GM18519 (cell line): ENCODE measurements at regions not wholly inside any gene's neighbourhood (a gene's known extent, or its start where the extent isn't known, plus 50 kb on each side); places are given as distances from the start of the nearest gene placed in this dataset.
A peak's percentile ranks its signal among the peaks of the same experiment; 100 is the strongest.

Experiments used
- ATAC-seq: cut with Tn5 transposase; IDR thresholded peaks from one replicate; pipeline ENCODE4 v1.9.1; 2021; ENCODE audit warnings: mild to moderate bottlenecking, moderate library complexity; ENCODE audit not compliant: unreplicated experiment, low FRiP score

DNA sequence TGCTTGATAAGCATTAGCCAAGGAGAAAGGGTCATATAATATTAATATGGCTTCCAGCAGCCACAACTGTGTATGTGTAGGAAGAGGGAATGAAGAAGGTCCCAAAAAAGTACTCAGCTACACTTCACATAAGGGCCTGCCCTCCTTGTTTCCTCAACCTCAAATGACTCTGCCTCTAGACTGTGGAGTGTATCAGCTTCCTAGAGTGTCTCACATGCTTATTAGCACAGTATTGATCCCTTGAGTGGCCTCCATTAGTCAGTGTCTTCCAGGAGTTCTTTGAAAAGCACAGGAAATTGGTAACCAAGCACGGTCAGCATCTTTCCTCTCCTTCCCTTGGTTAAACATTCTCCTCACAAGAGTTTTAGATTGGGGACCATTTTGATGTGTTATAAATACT lies 190.4 kb upstream of the ATP10B start:
- ATAC-seq, result no peak

DNA sequence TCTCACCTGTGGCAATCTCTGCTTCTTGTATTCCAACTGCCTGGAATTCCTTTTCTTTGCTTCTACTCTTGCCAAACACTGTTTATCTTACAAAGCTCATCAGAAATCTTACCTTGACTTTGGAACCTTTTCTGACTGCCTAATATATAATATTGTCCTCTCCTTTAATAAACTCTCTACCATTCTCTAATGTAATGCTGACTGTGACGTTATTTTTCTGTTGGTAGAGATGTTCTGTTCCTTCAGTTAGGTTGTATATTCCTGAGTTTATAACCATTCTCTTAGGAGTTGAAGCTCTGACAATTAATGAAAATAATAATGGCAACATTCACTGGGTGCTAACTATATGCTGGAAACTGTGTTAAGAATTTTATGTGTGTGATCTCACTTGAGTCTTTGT lies 188.8 kb upstream of the ATP10B start:
- ATAC-seq, result no peak

DNA sequence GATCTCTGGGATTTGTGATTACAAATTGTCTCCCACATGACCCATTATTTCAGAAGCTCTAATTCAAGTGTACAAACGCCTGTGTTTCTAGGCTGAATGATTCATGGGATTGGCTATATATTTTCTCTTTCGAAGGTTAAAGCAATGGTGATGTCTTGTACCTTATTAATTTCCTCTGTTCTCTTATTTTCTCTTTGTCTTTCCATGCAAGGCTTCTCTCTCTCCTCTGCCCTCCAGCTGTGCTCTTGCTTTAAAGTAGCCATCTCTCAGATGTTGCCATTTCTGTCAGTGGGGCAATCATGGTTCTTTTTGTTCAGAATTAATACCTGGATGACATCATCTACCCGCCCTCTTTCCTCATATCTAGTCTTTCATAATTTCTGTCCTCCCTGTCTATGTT lies 184.3 kb upstream of the ATP10B start:
- no peak for ATAC-seq

DNA sequence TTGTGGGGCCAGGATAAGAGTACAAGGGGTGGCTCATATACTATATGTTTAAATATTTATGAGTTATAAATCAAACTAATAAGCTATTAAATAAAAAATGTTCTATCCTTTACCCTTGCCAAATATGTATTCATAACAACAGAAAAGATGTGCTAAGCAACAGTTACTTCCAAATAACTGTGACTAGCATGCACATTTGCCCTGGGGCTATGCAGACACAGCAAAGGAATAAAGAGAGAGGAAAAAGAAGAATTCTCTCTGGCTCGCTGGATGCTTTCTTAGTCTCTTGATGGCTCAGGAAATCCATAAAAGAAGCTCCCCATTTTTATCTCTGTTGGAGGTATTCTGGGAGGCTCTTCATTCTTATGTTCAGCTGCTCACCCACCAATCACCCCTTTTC lies 182.4 kb upstream of the ATP10B start:
- ATAC-seq, result no peak

DNA sequence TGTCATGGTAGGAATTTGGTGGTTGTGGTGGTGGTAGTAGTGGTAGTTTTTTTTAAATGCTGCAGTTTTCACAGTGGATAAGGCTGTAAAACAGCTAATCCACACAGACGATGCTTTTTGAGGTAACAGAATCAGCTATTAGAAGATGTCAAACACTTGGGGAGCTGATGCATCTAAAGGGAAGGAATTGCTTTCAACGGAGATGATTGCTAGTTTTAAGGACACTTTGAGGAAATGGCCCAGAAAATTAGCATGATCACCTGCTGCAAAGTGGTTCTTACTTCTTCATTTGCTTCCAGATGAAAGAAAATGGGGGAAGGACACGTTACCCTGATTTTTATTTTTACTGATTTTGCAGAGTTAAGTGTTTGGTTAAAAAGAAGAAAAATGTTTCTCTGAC lies 178.2 kb upstream of the ATP10B start:
- no peak for ATAC-seq

DNA sequence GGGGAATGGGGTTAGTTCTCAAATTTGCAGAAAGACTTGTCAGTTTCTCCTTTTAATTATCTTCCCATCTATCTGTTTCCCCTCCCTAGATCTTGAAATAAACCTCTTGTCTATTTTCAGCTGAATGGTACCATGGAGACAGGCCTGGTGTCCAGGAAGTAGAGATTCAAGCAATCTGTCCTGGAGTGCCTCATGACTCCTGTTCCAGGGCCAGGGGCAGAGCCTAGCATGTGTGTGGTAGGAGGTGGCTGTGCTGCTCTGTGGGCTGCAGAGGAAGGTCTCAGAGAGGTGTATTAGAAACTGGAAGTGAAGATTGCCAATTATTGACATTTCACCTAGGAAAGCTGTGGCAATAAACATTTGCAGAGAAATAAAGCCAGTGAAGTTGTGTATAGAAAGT lies 175.8 kb upstream of the ATP10B start:
- no peak for ATAC-seq

DNA sequence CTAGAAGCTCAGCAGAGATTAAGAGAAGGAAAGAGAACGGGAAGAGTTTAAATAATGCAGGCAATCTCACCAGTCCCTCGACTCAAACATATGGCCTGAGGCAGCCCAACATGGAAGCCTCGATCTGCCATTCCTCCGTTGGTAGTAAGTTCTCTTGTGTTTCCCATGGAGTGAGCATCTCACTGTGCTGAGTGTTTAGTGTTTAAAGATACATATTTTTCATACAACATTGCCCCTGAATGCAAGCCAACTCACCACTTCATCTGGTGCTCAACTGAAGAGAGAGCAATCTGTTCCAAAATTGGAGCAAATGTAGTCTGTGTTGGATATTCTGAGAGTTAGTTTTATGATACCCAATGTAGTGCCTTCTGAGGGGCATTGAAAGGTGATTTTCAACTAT lies 171.5 kb upstream of the ATP10B start:
- ATAC-seq, result no peak

DNA sequence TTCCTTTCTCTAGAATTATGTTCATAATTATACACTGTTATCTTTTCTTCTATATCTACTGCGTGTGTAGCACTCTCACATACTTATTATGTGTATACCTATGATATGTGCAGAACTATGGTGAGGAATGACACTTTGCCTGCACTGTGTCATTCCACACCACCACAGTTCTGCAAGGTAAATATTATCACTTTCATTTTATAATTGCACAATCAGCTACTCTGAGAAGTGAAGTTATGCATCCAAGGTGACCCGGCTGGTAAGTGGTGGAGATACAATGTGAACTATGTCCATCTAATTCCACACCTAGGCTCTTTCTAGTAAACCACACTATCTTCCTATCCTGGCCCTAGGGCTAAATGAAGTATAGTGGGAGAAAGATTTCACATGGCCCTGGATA lies 170.1 kb upstream of the ATP10B start:
- ATAC-seq, result no peak

DNA sequence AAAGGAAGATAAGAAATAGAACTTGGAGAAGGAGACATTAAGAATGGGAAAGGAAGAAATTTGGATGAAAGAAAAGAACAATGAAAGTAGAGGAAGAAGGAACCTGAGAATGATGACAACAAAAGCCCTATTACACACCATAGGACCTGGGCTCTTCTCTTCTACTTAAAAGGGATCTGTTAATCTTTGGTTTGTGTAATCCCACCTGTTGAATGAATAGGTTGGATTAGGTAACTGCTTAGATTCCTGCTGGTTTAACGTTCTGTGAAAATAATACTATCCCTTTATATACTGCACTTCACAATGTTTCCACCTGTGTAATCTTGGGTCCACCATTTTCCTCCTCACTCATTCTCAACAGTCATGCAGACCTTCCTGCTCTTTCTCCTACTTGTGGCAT lies 157.8 kb upstream of the ATP10B start:
- no peak for ATAC-seq

DNA sequence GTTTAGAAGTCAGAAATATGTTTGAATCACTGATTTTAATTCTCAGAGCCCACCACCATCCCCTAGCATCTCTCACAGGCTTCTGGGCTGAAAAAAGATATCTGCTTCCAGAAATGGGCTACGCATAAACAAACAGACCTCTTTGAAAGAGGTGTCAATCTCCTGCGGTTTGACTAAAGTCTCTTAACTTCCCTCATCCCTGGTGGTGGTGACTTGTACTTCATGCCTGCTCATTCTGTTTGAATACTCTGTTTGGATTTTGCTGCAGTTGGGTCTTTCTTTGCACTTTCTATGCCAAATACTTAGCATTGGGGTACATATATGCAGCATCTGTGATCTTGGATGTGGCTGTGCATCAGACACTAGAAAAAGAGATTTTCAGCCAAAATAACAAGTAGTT lies 157.2 kb upstream of the ATP10B start:
- no peak for ATAC-seq

DNA sequence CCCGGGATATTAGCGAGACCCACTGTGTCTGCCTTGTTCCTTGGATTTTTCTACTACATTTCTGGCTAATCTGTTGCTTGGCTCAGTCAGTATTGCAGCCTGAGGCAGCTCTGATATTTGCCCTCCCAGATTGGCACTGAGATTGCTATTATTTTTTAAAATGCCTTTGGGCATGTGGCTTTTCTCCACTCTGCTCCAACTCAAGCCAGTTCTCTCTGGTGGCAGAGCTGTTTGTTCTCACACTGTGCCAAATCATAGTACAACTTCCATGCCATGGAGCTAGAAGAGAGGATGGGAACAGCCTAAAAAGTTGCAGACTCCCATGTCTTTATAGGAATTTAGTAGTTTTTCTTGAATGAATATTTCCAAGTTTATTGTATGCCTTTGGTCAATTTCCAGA lies 155.9 kb upstream of the ATP10B start:
- ATAC-seq, result no peak

DNA sequence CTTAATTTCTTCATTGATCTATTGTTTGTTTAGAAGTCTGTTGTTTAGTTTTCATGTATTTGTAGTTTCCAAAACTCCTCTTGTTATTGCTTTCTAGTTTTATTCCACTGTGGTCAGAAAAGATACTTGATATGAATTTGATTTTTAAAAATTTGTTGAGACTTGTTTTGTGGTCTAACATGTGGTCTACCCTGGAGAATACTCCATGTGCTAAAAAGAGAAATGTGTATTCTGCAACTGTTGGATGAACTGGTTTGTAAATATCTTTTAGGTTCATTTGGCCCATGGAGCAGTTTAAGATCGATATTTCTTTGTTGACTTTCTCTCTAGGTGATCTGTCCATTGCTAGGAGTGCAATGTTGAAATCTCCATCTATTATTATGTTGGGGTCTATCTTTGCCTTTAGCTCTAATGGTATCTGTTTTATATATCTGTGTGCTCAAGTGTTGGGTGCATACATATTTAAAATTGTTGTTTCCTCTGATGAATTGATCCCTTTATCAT lies 150.6 kb upstream of the ATP10B start:
- ATAC-seq, result no peak

DNA sequence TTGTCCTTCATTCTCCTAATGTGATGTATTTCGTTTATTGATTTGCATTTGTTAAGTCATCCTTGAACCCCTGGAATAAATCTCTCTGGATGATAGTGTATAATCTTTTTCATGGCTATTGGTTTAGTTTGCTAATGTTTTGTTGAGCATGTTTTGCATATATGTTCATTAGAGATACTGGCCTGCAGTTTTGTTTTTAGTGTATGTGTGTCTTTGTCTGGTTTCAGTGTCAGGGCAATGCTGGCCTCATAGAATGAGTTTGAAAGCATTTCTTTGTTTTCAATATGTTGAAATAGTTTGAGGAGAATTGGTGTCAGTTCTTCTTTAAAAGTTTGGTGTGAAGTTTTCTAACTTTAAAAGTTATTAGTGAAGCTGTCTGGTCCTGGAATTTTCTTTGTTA lies 149.6 kb upstream of the ATP10B start:
- peak; percentile 86 for ATAC-seq

DNA sequence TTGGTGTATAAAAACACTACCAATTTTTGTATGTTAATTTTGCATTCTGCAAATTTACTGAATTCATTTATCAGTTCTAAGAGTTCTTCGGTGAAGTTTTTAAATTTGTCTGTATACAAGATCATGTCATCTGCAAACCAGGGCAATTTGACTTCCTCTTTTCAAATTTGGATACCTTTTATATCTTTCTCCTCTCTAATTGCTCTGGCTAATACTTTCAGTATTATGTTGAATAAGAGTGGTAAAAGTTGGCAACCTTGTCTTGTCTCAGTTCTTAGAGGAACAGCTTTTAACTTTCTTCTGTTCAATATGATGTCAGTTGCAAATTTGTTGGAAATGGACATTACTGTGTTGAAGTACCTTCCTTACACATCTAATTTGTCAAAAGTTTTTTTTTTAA lies 149.1 kb upstream of the ATP10B start:
- peak; percentile 66 for ATAC-seq

DNA sequence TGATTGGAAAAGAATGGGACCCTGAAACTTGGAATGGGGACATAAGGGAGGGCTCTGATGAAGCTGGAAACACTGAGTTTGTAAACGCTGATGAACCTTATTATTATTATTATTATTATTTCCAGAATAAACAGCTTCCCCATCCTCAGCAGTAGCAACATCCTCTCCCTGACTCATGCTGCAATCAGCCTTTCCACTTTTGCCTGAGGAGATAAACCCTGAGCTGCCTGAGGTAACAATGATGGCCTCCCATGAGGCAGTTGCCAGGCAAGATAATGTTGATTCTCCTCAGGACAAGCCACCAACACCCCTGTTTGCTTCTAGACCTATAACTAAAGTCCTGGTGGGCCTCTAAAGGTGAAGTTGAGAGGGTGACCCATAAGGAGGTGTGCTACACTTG lies 139.2 kb upstream of the ATP10B start:
- ATAC-seq, result no peak

DNA sequence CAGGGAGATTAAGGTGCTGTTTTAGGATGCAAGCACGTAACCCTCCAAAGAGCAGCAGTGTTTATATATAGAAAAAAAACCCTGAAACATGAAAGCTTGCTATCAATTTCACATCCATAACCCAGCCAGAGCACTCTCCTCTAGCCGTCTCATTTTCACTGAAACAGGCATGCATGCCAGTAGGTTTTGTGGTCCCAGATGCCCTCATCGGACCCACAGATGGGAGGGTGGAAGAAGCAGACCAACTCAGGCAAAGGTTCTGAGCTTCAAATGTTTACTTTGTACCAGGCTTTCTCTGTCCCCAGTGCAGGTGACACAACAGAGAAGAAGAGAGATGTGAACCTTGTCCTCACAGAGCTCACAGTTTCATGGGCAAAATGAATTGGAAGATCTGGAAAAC lies 127.4 kb upstream of the ATP10B start:
- no peak for ATAC-seq

DNA sequence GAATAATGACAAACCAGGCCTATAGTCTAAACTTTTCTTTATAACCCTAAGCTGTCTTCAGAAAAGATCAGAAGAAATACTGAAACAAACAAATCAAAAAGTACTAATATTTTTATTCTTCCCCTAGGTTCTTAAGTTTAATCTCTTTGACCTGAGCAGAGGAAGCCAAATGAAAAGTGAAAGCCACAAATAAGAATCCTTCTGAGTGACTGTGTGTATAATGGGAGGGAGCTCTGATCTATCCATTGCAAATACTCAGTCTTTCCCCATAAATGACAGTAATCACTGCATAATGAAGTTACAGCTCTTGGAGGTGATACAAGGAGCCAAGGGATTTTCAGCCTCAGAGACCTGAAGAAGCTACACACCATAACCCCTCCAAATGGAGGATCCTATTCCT lies 126.9 kb upstream of the ATP10B start:
- no peak for ATAC-seq

DNA sequence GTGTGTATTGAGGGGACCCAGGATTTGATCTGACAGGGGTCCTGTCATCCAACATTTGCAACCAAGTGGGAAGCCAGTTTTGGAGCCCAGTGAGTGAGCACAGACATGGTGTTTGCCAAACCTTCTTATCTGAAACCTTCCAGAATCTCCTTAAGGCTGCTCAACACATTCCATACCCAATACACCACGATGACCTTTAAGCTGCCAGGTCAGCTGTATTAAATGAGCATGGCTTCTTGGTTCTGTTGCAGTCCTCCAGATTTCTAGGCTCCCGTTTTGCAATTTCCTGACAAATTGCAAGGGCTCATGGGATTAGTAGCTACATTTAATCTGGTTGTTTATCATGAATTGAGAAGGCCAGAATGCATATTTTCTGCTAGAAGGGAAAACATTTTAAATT lies 124.2 kb upstream of the ATP10B start:
- no peak for ATAC-seq

DNA sequence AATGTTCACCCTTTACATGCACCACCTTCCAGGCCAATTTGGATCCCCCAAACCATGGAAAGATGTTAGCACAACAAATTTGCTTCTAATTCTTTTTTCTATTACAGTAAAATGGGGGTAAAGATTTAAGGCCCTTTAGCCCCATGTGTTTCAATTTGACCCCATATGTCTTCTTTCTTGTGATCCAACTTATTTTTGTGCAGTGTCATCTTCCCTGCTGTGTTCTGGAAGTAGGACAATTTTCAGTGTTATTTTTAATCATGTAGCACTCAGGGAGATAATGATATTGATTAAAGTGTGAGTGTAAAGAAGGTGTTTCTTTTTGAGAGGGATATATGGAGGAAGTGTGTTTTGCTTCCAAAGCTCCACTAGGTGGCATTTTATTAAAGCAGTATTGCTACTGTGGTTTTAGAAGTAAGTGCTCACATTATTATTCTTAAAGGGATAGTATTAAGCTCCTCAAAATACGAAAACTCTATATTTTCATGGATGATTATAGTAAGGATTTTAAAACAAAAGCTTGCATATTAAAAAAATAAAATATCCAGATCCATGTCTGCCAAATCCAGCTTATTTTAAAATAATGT lies 118.7 kb upstream of the ATP10B start:
- peak; percentile 65 for ATAC-seq

DNA sequence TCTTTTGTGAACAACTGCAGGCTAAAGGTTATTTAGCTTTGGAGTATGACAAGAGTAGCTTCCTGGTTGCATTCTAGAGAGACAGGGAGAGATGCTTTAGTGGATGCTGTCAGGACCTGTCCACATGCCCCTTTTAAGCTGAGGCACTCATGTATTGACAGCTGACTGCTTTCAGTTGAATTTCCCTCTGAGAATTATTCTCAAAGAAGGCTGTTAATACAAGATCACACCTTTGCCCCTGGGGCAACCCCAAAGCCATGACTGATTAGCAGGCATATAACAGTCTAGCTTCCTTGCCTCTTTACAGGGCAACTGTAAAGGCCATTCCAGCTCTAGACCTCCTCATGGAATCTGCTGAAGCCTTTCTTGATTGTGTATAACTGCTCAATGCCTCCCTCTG lies 117.6 kb upstream of the ATP10B start:
- no peak for ATAC-seq

DNA sequence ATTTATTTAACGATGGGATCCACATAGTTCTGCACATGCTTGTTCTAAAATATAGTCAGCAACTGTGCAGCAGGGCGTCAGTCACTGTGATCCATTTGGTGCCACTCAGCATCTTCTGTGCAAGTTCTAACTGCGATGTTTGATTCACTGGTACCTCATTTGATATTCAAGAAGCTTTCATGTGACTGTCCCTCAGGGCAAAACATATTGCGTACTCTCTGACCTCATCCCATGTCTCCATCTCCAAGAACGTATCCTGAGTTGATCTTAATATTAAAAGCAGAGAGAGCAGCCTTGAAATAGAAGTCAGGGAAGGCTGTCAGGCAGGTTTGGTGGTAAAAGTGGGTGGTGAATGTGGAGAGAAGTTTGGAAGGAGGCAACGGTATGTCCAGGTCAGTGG lies 116.5 kb upstream of the ATP10B start:
- ATAC-seq, result no peak

DNA sequence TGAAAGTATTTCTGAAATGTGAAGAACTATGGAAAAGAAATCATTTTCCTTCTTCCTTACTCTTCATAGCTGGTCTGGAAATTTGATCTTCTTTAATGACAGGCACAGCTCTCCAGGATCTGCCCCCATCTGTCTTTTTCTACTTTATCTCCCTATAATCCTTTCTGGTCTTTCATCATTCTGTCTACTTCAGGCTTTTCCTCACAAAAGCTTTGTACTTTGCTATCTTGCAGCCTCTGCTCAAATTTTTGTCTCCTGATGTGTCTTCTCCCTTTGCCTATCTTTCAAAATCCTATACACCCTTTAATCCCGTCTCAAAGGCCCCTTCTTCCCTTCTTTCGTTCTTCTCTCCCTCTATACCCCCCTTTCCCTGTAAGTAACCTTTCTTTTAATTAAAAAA lies 114.9 kb upstream of the ATP10B start:
- no peak for ATAC-seq

DNA sequence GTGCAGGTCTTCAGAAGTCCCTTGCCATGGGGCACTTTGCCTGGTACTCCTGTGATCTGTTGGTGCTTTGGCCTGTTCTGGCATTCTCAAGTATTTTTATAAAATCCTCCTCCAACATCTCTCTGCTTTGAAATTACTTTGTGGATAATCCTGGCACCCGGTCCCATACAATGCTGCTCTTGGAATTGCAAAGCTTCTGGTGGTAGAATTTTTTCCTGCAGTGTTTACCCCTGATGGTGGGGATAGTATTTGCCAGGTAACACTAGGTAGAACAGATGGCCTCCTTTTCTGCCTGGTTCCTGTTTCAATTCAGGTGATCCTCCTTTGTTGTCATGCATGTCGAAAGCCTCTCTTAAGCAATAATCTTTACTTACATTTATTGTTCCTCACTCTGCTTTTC lies 109.8 kb upstream of the ATP10B start:
- no peak for ATAC-seq
